GM12878 (cell line): ENCODE measurements at regions not wholly inside any gene's neighbourhood (a gene's known extent, or its start where the extent isn't known, plus 50 kb on each side); places are given as distances from the start of the nearest gene placed in this dataset.

Source experiments
- CBFB ChIP-seq: IDR thresholded peaks from 2 replicates; pipeline ENCODE4 v1.6.1; 2016; ENCODE audit warnings: antibody characterized with exemption, low read depth
- EGR1 ChIP-seq, 2 experiments: IDR thresholded peaks; 1 replicate in 1 of 2; 2 replicates in 1 of 2; pipeline ENCODE4 v1.6.1; 2011 to 2012; ENCODE audit warnings: low read depth in 2 of 2, low read length in 2 of 2, borderline replicate concordance in 1 of 2, mild to moderate bottlenecking in 1 of 2, moderate library complexity in 1 of 2
- FOS ChIP-seq: IDR thresholded peaks from 3 replicates; pipeline ENCODE4 v1.6.1; 2011; ENCODE audit warnings: borderline replicate concordance; ENCODE audit not compliant: insufficient read length; ENCODE audit errors: extremely low read depth
- HDGF ChIP-seq: fragments of 450-650 bp; IDR thresholded peaks from 2 replicates; pipeline ENCODE4 v1.6.1; 2016; ENCODE audit warnings: antibody characterized with exemption
- MXI1 ChIP-seq: fragments of 150-350 bp; IDR thresholded peaks from 2 replicates; pipeline ENCODE4 v1.6.1; 2011; ENCODE audit warnings: low read depth, mild to moderate bottlenecking, inconsistent platforms, low read length, improper control_type of control experiment
- POLR2A ChIP-seq: IDR thresholded peaks from 2 replicates; pipeline ENCODE4 v1.6.1; 2011; ENCODE audit warnings: low read depth, mild to moderate bottlenecking, low read length
- POLR2AphosphoS5 ChIP-seq: IDR thresholded peaks from 2 replicates; pipeline ENCODE4 v1.6.1; 2011; ENCODE audit warnings: mild to moderate bottlenecking, low read length, inconsistent platforms
- SREBF2 ChIP-seq: IDR thresholded peaks from 2 replicates; pipeline ENCODE4 v1.6.1; 2012; ENCODE audit warnings: mild to moderate bottlenecking, low read length
- TAF1 ChIP-seq: IDR thresholded peaks from 2 replicates; pipeline ENCODE4 v1.6.1; 2011; ENCODE audit warnings: mild to moderate bottlenecking, low read depth, low read length, borderline replicate concordance
- ZNF207 ChIP-seq: fragments of 450-650 bp; IDR thresholded peaks from 2 replicates; pipeline ENCODE4 v1.6.1; 2014; ENCODE audit warnings: antibody characterized with exemption, mild to moderate bottlenecking, borderline replicate concordance
- ZNF274 ChIP-seq: IDR thresholded peaks from one replicate; pipeline ENCODE4 v1.8.0; 2011; ENCODE audit not compliant: insufficient read length, insufficient read depth
- TF ChIP-seq, protein P1 (sequence below), 3 experiments: IDR thresholded peaks in 2 of 3; conservative IDR thresholded peaks in 1 of 3; 2 replicates each; pipeline ENCODE4 v1.5.1; 2011; ENCODE audit warnings: low read depth in 3 of 3, low read length in 3 of 3, mild to moderate bottlenecking in 3 of 3, control low read depth in 2 of 3, moderate library complexity in 2 of 3, inconsistent platforms in 1 of 3, mixed read lengths in 1 of 3; ENCODE audit not compliant: control insufficient read depth in 2 of 3, insufficient read depth in 1 of 3; ENCODE audit errors: extremely low read depth in 1 of 3
- TF ChIP-seq, protein P2 (sequence below): fragments of 450-650 bp; IDR thresholded peaks from 2 replicates; pipeline ENCODE4 v1.6.1; 2017; ENCODE audit warnings: borderline replicate concordance
- TF ChIP-seq, protein P3 (sequence below): IDR thresholded peaks from 2 replicates; pipeline ENCODE4 v1.6.1; 2011; ENCODE audit warnings: low read depth, low read length, improper control_type of control experiment, borderline replicate concordance

DNA sequence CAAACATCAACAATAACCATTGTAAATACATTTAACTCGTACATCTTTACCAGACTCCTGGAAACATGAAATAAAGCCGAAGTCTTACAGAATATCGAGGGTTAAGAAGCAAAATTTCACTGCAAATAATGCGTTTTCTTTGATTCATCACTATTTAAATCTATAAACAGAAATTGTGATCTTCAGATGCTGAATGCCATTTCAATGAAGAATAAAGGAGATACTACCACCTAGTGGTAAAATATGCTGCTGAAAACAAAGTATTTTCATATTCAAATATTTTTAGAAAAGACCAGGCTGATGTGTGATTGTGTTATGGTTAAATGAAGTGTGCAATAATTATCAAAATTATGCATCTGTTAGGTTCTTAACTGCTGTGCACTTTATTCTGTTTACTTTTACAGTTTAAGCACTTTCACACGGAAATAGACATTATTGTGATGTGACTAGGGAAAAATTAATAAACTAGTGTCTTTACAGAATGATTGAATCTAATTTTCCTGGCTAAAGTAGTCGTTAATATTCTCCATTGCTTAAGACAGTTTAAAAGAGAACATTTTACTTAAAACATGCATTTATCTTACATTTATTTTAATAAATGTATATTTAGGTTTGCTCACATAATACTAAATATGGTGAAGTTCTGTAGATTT lies 1093.1 kb downstream of the MRPL39 start:
- TF ChIP-seq, protein P1, sequence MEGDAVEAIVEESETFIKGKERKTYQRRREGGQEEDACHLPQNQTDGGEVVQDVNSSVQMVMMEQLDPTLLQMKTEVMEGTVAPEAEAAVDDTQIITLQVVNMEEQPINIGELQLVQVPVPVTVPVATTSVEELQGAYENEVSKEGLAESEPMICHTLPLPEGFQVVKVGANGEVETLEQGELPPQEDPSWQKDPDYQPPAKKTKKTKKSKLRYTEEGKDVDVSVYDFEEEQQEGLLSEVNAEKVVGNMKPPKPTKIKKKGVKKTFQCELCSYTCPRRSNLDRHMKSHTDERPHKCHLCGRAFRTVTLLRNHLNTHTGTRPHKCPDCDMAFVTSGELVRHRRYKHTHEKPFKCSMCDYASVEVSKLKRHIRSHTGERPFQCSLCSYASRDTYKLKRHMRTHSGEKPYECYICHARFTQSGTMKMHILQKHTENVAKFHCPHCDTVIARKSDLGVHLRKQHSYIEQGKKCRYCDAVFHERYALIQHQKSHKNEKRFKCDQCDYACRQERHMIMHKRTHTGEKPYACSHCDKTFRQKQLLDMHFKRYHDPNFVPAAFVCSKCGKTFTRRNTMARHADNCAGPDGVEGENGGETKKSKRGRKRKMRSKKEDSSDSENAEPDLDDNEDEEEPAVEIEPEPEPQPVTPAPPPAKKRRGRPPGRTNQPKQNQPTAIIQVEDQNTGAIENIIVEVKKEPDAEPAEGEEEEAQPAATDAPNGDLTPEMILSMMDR (IDR thresholded peaks at IDR 0.05 in 2 of 3, conservative IDR thresholded peaks at IDR 0.05 in 1 of 3; ENCODE audit: control insufficient read depth in 2 of 3, extremely low read depth in 1 of 3, insufficient read depth in 1 of 3, low read depth in 3 of 3, low read length in 3 of 3), result peak; percentile 21 to 50 (median 41); a peak in 4 of 6 replicates
- no peak for TF ChIP-seq ZNF274
- TF ChIP-seq TAF1, result no peak
- no peak for TF ChIP-seq MXI1
- TF ChIP-seq EGR1 (IDR thresholded peaks at IDR 0.05; ENCODE audit: borderline replicate concordance in 1 of 2, low read depth in 2 of 2, low read length in 2 of 2), result no peak
- TF ChIP-seq CBFB, result no peak
- TF ChIP-seq POLR2AphosphoS5, result no peak
- TF ChIP-seq SREBF2, result no peak
- no peak for TF ChIP-seq FOS
- TF ChIP-seq, protein P2, sequence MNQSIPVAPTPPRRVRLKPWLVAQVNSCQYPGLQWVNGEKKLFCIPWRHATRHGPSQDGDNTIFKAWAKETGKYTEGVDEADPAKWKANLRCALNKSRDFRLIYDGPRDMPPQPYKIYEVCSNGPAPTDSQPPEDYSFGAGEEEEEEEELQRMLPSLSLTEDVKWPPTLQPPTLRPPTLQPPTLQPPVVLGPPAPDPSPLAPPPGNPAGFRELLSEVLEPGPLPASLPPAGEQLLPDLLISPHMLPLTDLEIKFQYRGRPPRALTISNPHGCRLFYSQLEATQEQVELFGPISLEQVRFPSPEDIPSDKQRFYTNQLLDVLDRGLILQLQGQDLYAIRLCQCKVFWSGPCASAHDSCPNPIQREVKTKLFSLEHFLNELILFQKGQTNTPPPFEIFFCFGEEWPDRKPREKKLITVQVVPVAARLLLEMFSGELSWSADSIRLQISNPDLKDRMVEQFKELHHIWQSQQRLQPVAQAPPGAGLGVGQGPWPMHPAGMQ, result no peak
- no peak for TF ChIP-seq POLR2A
- TF ChIP-seq HDGF, result no peak
- TF ChIP-seq, protein P3, sequence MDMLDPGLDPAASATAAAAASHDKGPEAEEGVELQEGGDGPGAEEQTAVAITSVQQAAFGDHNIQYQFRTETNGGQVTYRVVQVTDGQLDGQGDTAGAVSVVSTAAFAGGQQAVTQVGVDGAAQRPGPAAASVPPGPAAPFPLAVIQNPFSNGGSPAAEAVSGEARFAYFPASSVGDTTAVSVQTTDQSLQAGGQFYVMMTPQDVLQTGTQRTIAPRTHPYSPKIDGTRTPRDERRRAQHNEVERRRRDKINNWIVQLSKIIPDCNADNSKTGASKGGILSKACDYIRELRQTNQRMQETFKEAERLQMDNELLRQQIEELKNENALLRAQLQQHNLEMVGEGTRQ, result no peak
- no peak for TF ChIP-seq ZNF207
